ENCODE measurements at regions not wholly inside any gene's neighbourhood (a gene's known extent, or its start where the extent isn't known, plus 50 kb on each side); places are given as distances from the start of the nearest gene placed in this dataset.

DNA sequence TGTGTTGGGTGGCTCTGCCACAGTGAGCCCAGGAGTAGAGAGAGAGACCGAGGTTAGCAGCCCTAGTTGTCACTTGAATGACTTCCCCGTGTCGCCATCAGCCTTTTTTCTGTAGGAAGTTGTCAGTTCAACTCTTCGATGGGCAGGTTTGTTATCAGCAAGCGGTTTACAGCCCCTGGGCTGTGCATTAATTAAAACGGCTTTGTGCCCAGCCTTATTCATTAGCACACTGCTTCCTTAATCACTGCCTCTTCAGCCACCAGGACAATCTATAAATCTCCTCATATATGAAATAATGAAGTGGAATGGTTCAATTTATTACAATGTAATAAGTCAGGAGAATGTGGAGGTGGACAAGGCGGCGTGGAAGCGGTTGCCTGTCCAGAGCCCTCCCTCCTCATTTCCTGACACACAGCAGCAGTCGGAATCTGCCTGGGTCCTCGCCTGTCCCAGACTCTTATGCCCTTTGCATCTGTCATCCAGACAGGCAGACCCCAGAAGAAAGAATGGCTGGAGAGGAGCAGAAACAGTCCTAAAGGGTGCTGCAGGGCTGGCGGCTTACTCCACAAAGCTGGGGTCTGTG is 122.4 kb upstream of the OPCML start:
- no peaks in the 10 kb centered on the region for H3K36me3 Mint-ChIP-seq (ENCODE audit: low read depth)
- intact Hi-C loops (cut with DNase I, micrococcal nuclease): no loop called here
- DNase-seq (no peak), ATAC-seq (ENCODE audit: poor library complexity) (no peak)
- ChIA-PET CTCF (no interaction called here), POLR2A (no interaction called here)
- H3K4me3 ChIP-seq (ENCODE audit: low read length): no peak overlapping the region
- no peaks in the 10 kb centered on the region for H3K27me3 ChIP-seq (ENCODE audit: control insufficient read depth in 1 of 2, insufficient read depth in 2 of 2, low read length in 2 of 2)
- no peaks in the 10 kb centered on the region for H3K27me3 Mint-ChIP-seq
- no peak for TF ChIP-seq CTCF (IDR thresholded peaks at IDR 0.05)
- no peaks in the 10 kb centered on the region for H3K4me1 Mint-ChIP-seq (ENCODE audit: low read depth)
- H3K9me3 ChIP-seq (ENCODE audit: control insufficient read depth in 1 of 2, insufficient read depth in 1 of 2, low read length in 2 of 2): peaks cover 0 to 23% of the 10 kb centered on the region in 2 experiments
- H3K4me3 Mint-ChIP-seq: no peak overlapping the region
- no peaks in the 10 kb centered on the region for H3K36me3 ChIP-seq (ENCODE audit: insufficient read depth, low read length)
- H3K27ac ChIP-seq (ENCODE audit: low read depth in 1 of 2, low read length in 2 of 2): no peak overlapping the region
- H3K27ac Mint-ChIP-seq: no peak overlapping the region
- peaks cover 3% of the 10 kb centered on the region for H3K9me3 Mint-ChIP-seq
- no peaks in the 10 kb centered on the region for H3K4me1 ChIP-seq (ENCODE audit: insufficient read depth, low read length)

- Histone ChIP-seq H3K36me3 (ENCODE audit: insufficient read depth, low read length) (no peaks in the 10 kb centered on the region), H3K9me3 (ENCODE audit: control insufficient read depth in 1 of 2, insufficient read depth in 1 of 2, low read length in 2 of 2) (peaks cover 0 to 18% of the 10 kb centered on the region in 2 experiments), H3K27me3 (ENCODE audit: control insufficient read depth in 1 of 2, insufficient read depth in 2 of 2, low read length in 2 of 2) (no peaks in the 10 kb centered on the region), H3K27ac (ENCODE audit: low read depth in 1 of 2, low read length in 2 of 2) (no peak overlapping the region), H3K4me3 (ENCODE audit: low read length) (no peak overlapping the region), H3K4me1 (ENCODE audit: insufficient read depth, low read length) (no peaks in the 10 kb centered on the region)
- TF ChIP-seq CTCF (IDR thresholded peaks at IDR 0.05): no peak
- no peaks in the 10 kb centered on the region for H3K36me3 Mint-ChIP-seq (ENCODE audit: low read depth)
- ATAC-seq (ENCODE audit: poor library complexity): no peak
- no peaks in the 10 kb centered on the region for H3K27me3 Mint-ChIP-seq
- no peak overlapping the region for H3K4me3 Mint-ChIP-seq
- H3K9me3 Mint-ChIP-seq: peaks cover 3% of the 10 kb centered on the region
- H3K4me1 Mint-ChIP-seq (ENCODE audit: low read depth): no peaks in the 10 kb centered on the region
- intact Hi-C loops (cut with DNase I, micrococcal nuclease): no loop called here
- CTCF ChIA-PET: no interaction called here
- DNase-seq: no peak
- POLR2A ChIA-PET: no interaction called here
- H3K27ac Mint-ChIP-seq: no peak overlapping the region
Measured at GRCh38 chr11:133653336-133653735, 121.0 kb upstream of the OPCML start.

DNA sequence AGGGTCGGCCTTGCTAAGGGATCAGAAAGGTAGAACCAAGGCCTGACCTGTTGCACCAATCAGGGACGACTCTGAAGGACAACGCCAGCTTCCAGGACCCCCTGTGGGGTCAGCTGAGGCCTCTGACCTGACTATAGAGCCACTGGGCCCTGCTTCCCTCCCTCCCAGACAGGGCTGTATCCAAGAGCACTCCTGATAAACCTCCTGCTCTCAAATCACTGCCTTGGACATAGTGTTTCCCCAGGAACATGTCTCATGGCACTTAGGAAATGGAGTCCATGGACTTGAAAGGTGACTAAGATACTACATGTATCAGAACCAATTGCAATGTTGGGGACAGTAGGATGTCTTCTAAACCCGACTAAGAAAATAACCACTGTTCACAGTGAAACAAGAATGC is 117.8 kb upstream of the OPCML start:
- TF ChIP-seq CTCF (IDR thresholded peaks at IDR 0.05): no peak
- Mint-ChIP-seq H3K4me1 (ENCODE audit: low read depth) (no peaks in the 10 kb centered on the region), H3K27ac (no peak overlapping the region), H3K9me3 (peaks cover 5% of the 10 kb centered on the region), H3K4me3 (no peak overlapping the region), H3K27me3 (no peaks in the 10 kb centered on the region), H3K36me3 (ENCODE audit: low read depth) (no peaks in the 10 kb centered on the region)
- no peak overlapping the region for H3K27ac ChIP-seq (ENCODE audit: low read depth in 1 of 2, low read length in 2 of 2)
- H3K4me1 ChIP-seq (ENCODE audit: insufficient read depth, low read length): no peaks in the 10 kb centered on the region
- CTCF ChIA-PET: no interaction called here
- no peak for DNase-seq
- POLR2A ChIA-PET: no interaction called here
- H3K27me3 ChIP-seq (ENCODE audit: control insufficient read depth in 1 of 2, insufficient read depth in 2 of 2, low read length in 2 of 2): no peaks in the 10 kb centered on the region
- ATAC-seq (ENCODE audit: poor library complexity): no peak
- peaks cover 0 to 10% of the 10 kb centered on the region in 2 experiments for H3K9me3 ChIP-seq (ENCODE audit: control insufficient read depth in 1 of 2, insufficient read depth in 1 of 2, low read length in 2 of 2)
- intact Hi-C loops (cut with DNase I, micrococcal nuclease): no loop called here
- H3K36me3 ChIP-seq (ENCODE audit: insufficient read depth, low read length): no peaks in the 10 kb centered on the region
- no peak overlapping the region for H3K4me3 ChIP-seq (ENCODE audit: low read length)
